ENCODE measurements at regions not wholly inside any gene's neighbourhood (a gene's known extent, or its start where the extent isn't known, plus 50 kb on each side); places are given as distances from the start of the nearest gene placed in this dataset.

- ChIA-PET POLR2A (no interaction called here), CTCF (no interaction called here)
- DNase-seq (ENCODE audit: low read depth, low spot score) = no peak
- H3K4me3 ChIP-seq (ENCODE audit: low read depth, low read length) = no peak overlapping the region
- TF ChIP-seq, protein P1, sequence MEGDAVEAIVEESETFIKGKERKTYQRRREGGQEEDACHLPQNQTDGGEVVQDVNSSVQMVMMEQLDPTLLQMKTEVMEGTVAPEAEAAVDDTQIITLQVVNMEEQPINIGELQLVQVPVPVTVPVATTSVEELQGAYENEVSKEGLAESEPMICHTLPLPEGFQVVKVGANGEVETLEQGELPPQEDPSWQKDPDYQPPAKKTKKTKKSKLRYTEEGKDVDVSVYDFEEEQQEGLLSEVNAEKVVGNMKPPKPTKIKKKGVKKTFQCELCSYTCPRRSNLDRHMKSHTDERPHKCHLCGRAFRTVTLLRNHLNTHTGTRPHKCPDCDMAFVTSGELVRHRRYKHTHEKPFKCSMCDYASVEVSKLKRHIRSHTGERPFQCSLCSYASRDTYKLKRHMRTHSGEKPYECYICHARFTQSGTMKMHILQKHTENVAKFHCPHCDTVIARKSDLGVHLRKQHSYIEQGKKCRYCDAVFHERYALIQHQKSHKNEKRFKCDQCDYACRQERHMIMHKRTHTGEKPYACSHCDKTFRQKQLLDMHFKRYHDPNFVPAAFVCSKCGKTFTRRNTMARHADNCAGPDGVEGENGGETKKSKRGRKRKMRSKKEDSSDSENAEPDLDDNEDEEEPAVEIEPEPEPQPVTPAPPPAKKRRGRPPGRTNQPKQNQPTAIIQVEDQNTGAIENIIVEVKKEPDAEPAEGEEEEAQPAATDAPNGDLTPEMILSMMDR (IDR thresholded peaks at IDR 0.05; ENCODE audit: insufficient read depth, low read length, missing control alignments) = no peak
These were observed 57.7 kb upstream of the LRRC7 start for GRCh38 chr1:69510026-69510425.

DNA sequence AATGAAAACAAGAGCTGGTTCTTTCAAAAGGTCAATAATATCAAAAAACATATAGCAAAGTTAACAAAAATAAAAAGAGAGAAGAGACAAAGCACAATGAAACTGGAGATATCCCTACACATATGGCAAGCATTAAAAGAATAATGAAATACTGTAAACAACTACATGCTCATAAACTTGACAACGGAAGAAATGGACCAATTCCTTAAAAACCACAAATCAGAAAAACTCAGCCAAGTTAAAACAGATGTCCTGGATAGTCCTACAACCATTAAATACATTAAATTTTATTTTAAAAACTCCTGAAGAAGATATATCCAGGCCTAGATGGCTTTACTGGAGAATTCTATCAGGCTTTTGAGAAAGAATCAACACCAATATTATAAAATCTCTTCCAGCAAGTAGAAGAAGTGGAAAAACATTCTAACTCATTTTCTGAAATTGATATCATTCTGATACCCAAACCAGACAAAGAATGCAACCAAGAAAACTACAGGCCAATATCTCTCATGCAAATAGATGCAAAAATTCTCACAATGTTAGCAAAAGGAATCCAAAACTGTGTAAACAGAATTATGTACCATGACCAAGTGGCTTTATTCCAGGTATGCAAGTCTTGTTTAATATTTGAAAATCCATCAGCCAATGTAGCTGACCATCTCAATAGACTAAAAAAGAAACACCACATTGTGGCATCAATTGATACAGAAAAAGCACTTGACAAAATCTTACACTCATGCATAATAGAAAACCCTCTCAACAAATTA is 56.1 kb upstream of the LRRC7 start:
- no peak for DNase-seq (ENCODE audit: low read depth, low spot score)
- TF ChIP-seq, protein P1 (IDR thresholded peaks at IDR 0.05; ENCODE audit: insufficient read depth, low read length, missing control alignments) = no peak
- ChIA-PET POLR2A (no interaction called here), CTCF (no interaction called here)
- no peak overlapping the region for H3K4me3 ChIP-seq (ENCODE audit: low read depth, low read length)

- no peak for DNase-seq (ENCODE audit: low read depth, low spot score)
- CTCF ChIA-PET = no interaction called here
- TF ChIP-seq, protein P1 (IDR thresholded peaks at IDR 0.05; ENCODE audit: insufficient read depth, low read length, missing control alignments) = no peak
- POLR2A ChIA-PET = no interaction called here
- no peak overlapping the region for H3K4me3 ChIP-seq (ENCODE audit: low read depth, low read length)
These were observed 54.1 kb upstream of the LRRC7 start for GRCh38 chr1:69513601-69514000.
